ENCODE measurements at regions not wholly inside any gene's neighbourhood (a gene's known extent, or its start where the extent isn't known, plus 50 kb on each side); places are given as distances from the start of the nearest gene placed in this dataset.

GRCh38 chr11:37406651-37407050 lies 808.6 kb upstream of the RAG2 start:
- no peak for TF ChIP-seq CTCF (IDR thresholded peaks at IDR 0.05)
- no peak for TF ChIP-seq POLR2A (IDR thresholded peaks at IDR 0.05)
